GM12878 (cell line): ENCODE measurements at regions not wholly inside any gene's neighbourhood (a gene's known extent, or its start where the extent isn't known, plus 50 kb on each side); places are given as distances from the start of the nearest gene placed in this dataset.

Source experiments
- ATAC-seq: fragments of 200-7000 bp; cut with Tn5 transposase; 3 replicates; pipeline ENCODE4 v1.9.1; 2020; ENCODE audit warnings: mild to moderate bottlenecking, moderate library complexity
- BruUV-seq: library from RNA; stranded (reverse); fragments of 400-500 nt; replicated peaks from 2 replicates; lab custom pipeline; 2021; lab: Mats Ljungman, UMichigan
- CTCF ChIA-PET: fragments of 300-600 bp; sonication (Branson Sonifier 250); formaldehyde crosslinking; extraction: SDS; loops from one replicate; lab custom pipeline; 2021; ENCODE audit warnings: inconsistent platforms; lab: Yijun Ruan, JAX
- POLR2A ChIA-PET: fragments of 350-600 bp; formaldehyde crosslinking; extraction: SDS; loops from one replicate; lab custom pipeline; 2021; ENCODE audit warnings: inconsistent platforms; lab: Charles Lee
- RAD21 ChIA-PET: fragments of 300-600 bp; sonication (Branson Sonifier 250); formaldehyde crosslinking; loops from one replicate; lab custom pipeline; 2023; ENCODE audit warnings: antibody characterized with exemption; ENCODE audit not compliant: unreplicated experiment; lab: Charles Lee
- SMC1A ChIA-PET: fragments of 300-600 bp; sonication (Branson Sonifier 250); formaldehyde crosslinking; loops from one replicate; lab custom pipeline; 2023; ENCODE audit not compliant: unreplicated experiment, uncharacterized antibody; lab: Charles Lee
- DNase-seq: peaks from one replicate; pipeline ENCODE4 v3.0.0-alpha.2; 2011; ENCODE audit warnings: low read depth, low spot score
- FAIRE-seq: peaks from 3 replicates; lab custom pipeline; 2011; peaks lifted over from hg19 to GRCh38; lab: Jason Lieb, UNC
- H2AFZ ChIP-seq: 2 replicates; pipeline ENCODE4 v1.6.0; 2011; ENCODE audit warnings: low read depth, low read length, control low read depth; ENCODE audit not compliant: control insufficient read depth
- H3K27ac ChIP-seq: 2 replicates; pipeline ENCODE4 v1.5.1; 2011; ENCODE audit warnings: control low read depth; ENCODE audit not compliant: control insufficient read depth, insufficient read depth
- H3K27me3 ChIP-seq, 2 experiments: replicated peaks in 1 of 2; 2 replicates each; pipeline versions ENCODE4 v1.6.0 to v1.6.1; 2011; ENCODE audit warnings: low read length in 1 of 2; ENCODE audit not compliant: control insufficient read depth in 2 of 2, insufficient read depth in 2 of 2
- H3K36me3 ChIP-seq, 2 experiments: 2 replicates each; pipeline ENCODE4 v1.5.1; 2011; ENCODE audit warnings: low read length in 1 of 2; ENCODE audit not compliant: control insufficient read depth in 2 of 2, insufficient read depth in 2 of 2
- H3K4me1 ChIP-seq: 2 replicates; pipeline ENCODE4 v1.6.1; 2011; ENCODE audit warnings: mild to moderate bottlenecking, low read length, moderate library complexity, mixed read lengths; ENCODE audit not compliant: control insufficient read depth, insufficient read depth
- H3K4me2 ChIP-seq: 2 replicates; pipeline ENCODE4 v1.6.0; 2011; ENCODE audit warnings: control low read depth; ENCODE audit not compliant: control insufficient read depth, insufficient read depth
- H3K4me3 ChIP-seq: fragments of 200-600 bp; sonication (generic); 2 replicates; pipeline ENCODE4 v1.5.1; 2016
- H3K79me2 ChIP-seq: 2 replicates; pipeline ENCODE4 v1.6.0; 2011; ENCODE audit warnings: low read length; ENCODE audit not compliant: control insufficient read depth, insufficient read depth
- H3K9ac ChIP-seq: 2 replicates; pipeline ENCODE4 v1.8.0; 2011; ENCODE audit warnings: low read length, control low read depth, mixed read lengths; ENCODE audit not compliant: control insufficient read depth, insufficient read depth
- H3K9me3 ChIP-seq: replicated peaks from 3 replicates; pipeline ENCODE4 v1.5.1; 2011; ENCODE audit warnings: mild to moderate bottlenecking, low read length; ENCODE audit not compliant: control insufficient read depth, insufficient read depth
- H4K20me1 ChIP-seq: 2 replicates; pipeline ENCODE4 v1.6.0; 2011; ENCODE audit not compliant: control insufficient read depth, insufficient read depth
- IKZF2 ChIP-seq, 2 experiments: fragments of 450-650 bp; IDR thresholded peaks; 2 replicates each; pipeline ENCODE4 v1.6.1; 2017; ENCODE audit warnings: mild to moderate bottlenecking in 2 of 2, moderate library complexity in 2 of 2
- JUND ChIP-seq: IDR thresholded peaks from 2 replicates; pipeline ENCODE4 v1.6.1; 2012; ENCODE audit warnings: low read depth, mild to moderate bottlenecking, low read length, improper control_type of control experiment, moderate library complexity
- MTA3 ChIP-seq: IDR thresholded peaks from 2 replicates; pipeline ENCODE4 v1.6.1; 2012; ENCODE audit warnings: low read length, inconsistent platforms, borderline replicate concordance
- POU2F2 ChIP-seq: IDR thresholded peaks from 3 replicates; pipeline ENCODE4 v1.6.1; 2011; ENCODE audit warnings: low read depth, mild to moderate bottlenecking, low read length, borderline replicate concordance
- RAD51 ChIP-seq: fragments of 450-650 bp; IDR thresholded peaks from 2 replicates; pipeline ENCODE4 v1.6.1; 2016; ENCODE audit warnings: moderate library complexity, mild to moderate bottlenecking, inconsistent platforms
- REST ChIP-seq: IDR thresholded peaks from 2 replicates; pipeline ENCODE4 v1.6.1; 2012; ENCODE audit warnings: mild to moderate bottlenecking, low read depth, low read length
- TBL1XR1 ChIP-seq: IDR thresholded peaks from 2 replicates; pipeline ENCODE4 v1.6.1; 2012; ENCODE audit warnings: low read depth, low read length, improper control_type of control experiment
- ZNF384 ChIP-seq: IDR thresholded peaks from 2 replicates; pipeline ENCODE4 v1.6.1; 2012; ENCODE audit warnings: low read depth, mild to moderate bottlenecking, low read length, improper control_type of control experiment, borderline replicate concordance
- in situ Hi-C: fragments of 300-500 bp; cut with MboI; formaldehyde crosslinking; loops from 9 replicates; pipeline ENCODE4 v1.14.3; 2018; ENCODE audit warnings: mixed read lengths
- intact Hi-C: fragments of 100-400 bp; cut with micrococcal nuclease; formaldehyde crosslinking; loops from one replicate; pipeline ENCODE4 v1.14.2; 2022; ENCODE audit not compliant: unreplicated experiment

- no peak for FAIRE-seq
- H3K27ac ChIP-seq: no peak overlapping the region
- H3K9ac ChIP-seq: no peak overlapping the region
- ChIA-PET SMC1A (no interaction called here), CTCF (no interaction called here), POLR2A (no interaction called here), RAD21 (no interaction called here)
- H4K20me1 ChIP-seq: no peaks in the 10 kb centered on the region
- no peaks in the 10 kb centered on the region; the same call in 1 of the 3 replicates for H3K9me3 ChIP-seq
- no peaks in the 10 kb centered on the region for H3K4me1 ChIP-seq
- no peaks in the 10 kb centered on the region for H3K79me2 ChIP-seq
- BruUV-seq: no TSS peak
- H3K27me3 ChIP-seq: no peaks in the 10 kb centered on the region
- H3K4me2 ChIP-seq: no peak overlapping the region
- no peak for ATAC-seq
- no peak for DNase-seq
- no peak overlapping the region for H2AFZ ChIP-seq
- H3K36me3 ChIP-seq: no peaks in the 10 kb centered on the region
- in situ Hi-C loops (no loop called here), intact Hi-C loops (no loop called here)
- TF ChIP-seq ZNF384 (no peak), JUND (no peak), RAD51 (no peak), POU2F2 (no peak), REST (no peak), MTA3 (no peak), TBL1XR1 (no peak), IKZF2 (IDR thresholded peaks at IDR 0.05) (no peak)
- no peak overlapping the region for H3K4me3 ChIP-seq
Observed at GRCh38 chr7:68438811-68439210, 1159.5 kb upstream of the AUTS2 start.
